Choroid plexus epithelial cell (primary cell): ENCODE measurements at regions not wholly inside any gene's neighbourhood (a gene's known extent, or its start where the extent isn't known, plus 50 kb on each side); places are given as distances from the start of the nearest gene placed in this dataset.

Experiments
- DNase-seq: peaks from one replicate; pipeline ENCODE4 v3.0.0-alpha.2; 2010; ENCODE audit warnings: low read depth
- H3K4me3 ChIP-seq: 2 replicates; pipeline ENCODE4 v1.5.1; 2011; ENCODE audit warnings: low read depth, mild to moderate bottlenecking, control low read depth, low read length, moderate library complexity
- TF ChIP-seq, protein P1 (sequence below): conservative IDR thresholded peaks from 2 replicates; pipeline ENCODE4 v1.5.1; 2011; ENCODE audit warnings: low read depth, mild to moderate bottlenecking, control low read depth, inconsistent platforms, low read length, moderate library complexity

DNA sequence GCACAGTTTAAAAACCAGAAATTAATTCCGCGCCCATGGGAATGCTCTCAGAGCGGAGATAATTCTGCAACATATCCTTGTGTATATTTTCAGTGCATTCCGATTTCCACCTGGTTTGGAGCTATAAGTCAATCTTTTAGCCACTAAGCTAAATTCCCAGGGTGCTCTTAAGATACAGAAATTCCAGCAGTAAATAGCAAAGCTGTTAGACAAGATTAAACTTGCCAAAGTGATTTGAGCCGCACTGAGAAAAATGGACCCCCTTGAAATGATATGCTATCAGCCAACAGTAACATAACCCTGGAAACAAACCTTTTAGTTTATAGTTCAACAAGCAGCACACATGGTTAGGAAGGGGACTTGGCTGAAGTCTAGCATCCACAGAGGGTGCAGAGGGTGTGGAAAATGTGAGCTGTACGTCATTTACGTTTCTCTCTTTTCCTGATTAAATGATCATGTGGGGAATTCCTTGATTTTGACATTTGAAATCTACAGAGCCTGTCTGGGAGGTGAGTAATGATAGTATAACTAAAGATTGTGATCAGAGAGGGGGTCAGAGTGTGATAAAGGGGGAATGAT lies 99.8 kb upstream of the COPS8 start:
- TF ChIP-seq, protein P1, sequence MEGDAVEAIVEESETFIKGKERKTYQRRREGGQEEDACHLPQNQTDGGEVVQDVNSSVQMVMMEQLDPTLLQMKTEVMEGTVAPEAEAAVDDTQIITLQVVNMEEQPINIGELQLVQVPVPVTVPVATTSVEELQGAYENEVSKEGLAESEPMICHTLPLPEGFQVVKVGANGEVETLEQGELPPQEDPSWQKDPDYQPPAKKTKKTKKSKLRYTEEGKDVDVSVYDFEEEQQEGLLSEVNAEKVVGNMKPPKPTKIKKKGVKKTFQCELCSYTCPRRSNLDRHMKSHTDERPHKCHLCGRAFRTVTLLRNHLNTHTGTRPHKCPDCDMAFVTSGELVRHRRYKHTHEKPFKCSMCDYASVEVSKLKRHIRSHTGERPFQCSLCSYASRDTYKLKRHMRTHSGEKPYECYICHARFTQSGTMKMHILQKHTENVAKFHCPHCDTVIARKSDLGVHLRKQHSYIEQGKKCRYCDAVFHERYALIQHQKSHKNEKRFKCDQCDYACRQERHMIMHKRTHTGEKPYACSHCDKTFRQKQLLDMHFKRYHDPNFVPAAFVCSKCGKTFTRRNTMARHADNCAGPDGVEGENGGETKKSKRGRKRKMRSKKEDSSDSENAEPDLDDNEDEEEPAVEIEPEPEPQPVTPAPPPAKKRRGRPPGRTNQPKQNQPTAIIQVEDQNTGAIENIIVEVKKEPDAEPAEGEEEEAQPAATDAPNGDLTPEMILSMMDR = no peak
- H3K4me3 ChIP-seq = no peak overlapping the region
- DNase-seq = peak; percentile 5

DNA sequence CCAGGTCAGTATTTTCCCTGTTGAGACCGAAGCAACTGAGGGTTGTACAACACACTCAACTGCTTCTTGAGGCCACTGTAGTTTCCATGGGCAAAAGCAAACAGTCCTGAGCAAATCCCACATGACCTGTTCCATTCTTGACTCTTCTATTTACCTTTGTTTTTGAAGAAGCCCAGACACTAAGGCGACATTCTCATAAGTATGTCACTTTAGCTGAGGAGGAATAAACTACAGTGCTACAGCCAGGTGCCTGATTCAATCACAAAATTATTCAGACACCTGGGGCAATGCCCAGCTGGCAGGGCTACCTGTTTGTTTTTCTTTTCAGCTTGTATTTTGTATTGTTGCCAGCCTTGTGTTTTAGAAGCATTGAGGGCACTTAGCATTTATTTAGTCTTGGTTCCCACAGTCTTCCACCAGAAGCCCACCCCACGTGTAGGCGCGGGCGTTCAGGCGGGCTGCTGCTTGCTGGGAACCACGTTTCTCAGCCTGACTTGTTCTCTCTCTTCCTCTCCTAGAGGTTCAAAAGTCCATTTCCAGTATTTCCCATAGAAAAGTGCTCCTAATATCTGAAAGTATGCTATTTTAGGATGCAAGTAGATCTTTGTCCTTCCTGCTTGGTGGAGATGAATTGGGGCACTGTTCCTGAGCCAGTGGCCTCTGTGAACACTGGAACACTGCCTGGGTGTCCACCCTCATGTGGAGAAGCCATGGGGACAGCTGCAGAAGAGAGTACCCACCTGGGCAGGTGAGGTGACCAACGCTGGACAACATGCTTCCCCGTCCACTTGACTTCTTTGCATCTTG lies 99.0 kb upstream of the COPS8 start:
- TF ChIP-seq, protein P1 = no peak
- DNase-seq = no peak
- no peak overlapping the region for H3K4me3 ChIP-seq

DNA sequence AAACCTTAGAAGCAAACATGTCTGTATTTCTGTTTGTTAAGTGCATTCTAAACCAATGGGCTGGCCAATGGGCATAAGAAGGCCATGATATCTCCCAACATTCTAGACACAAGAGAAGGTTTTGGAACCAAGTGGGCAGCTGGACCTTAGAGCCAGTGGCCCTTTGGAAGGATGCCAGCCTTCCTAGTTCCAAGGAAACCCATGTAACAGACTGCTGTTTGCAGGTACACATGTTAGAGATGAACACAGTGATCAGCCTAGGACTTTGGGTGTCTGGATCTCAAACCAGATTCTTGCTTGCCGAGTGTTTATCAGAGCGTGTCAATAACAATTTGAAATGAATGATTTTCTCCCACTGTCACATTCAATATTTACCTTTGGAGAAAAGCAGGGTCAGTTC lies 97.5 kb upstream of the COPS8 start:
- no peak for DNase-seq
- no peak overlapping the region for H3K4me3 ChIP-seq
- TF ChIP-seq, protein P1 = no peak

DNA sequence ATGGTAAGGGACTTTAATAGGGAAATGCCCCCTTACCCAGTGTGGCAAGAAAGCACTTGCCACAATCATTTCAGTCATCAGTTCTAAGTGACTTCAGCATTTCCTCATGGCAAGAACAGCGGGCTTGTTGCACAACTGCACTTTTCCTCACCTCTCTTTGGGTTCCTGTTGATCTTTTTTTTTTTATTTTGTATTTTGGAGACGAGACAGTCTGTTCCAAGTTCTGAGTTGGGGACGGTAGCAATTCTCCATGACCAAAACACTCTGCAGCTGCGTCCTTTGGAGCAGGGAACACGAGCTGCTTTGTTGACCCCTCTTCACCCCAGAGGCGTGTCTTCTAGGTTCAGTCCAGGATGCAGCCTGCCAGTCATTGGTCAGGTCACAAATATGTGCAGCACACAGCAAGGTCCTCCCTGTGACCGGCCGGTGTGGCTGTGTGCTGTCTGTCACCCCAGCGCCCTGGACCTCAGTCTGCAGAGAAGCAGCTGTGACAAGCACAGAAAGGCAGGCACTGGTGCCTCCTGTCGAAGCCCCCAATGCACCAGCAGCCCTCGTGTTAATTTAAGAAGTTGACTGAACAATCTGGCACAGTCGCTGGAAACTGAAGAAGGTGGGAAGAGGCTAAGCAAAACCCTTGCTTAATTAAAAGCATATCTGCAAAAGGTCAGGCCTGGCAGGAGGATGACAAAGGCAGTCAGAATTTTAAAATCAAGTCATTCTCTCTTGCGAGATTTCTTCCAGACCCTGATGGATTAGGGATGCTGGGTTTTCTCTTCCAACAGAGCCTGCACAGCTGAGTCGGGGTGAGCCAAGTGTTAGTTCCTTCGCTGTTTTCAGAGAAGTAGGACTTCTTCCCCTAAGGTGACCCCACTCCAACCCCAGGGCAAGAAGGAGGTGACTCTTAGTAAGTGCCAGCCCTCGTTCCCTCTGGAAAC lies 96.7 kb upstream of the COPS8 start:
- TF ChIP-seq, protein P1 = no peak
- no peak overlapping the region for H3K4me3 ChIP-seq
- DNase-seq = peak; percentile 51

DNA sequence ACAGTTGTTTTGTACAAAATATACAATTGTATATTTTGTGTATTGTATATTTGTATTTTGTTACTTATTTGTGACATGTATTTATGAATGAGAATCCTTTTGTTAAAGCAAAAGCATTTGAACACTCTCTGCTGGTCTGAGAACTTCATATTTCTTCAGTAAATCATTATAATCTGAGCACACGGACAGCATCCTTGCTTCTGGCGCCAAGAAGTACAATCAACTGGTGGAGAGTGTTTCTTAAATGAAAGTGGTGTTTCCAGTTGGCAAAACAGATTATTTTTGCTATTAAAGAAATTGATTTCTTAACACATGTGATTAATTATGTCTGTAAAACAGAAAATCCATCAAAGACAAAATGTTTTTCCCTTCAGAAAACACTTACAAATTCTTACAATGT lies 95.1 kb upstream of the COPS8 start:
- no peak overlapping the region for H3K4me3 ChIP-seq
- TF ChIP-seq, protein P1 = no peak
- no peak for DNase-seq

DNA sequence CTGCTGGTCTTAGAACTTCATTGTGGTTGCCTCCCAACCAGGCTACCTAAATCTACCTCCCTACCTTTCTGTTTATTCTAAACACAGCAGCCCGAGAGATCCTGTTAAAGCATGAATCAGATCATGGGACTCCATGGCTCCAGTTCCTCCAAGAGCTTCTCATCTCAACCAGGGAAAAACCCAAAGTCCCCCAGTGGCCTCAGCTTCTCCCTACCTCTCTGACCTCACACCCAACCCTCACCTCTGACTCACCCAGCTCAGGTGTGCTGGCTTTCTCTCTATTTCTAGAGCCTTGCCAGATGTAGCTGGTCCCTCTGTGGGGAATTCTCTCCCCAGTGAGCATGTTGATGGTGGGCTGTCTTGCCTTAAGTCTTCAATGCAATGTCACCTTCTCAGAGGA lies 93.8 kb upstream of the COPS8 start:
- TF ChIP-seq, protein P1 = no peak

More for the DNA sequence above, 93.8 kb upstream of the COPS8 start:
- no peak for DNase-seq
- no peak overlapping the region for H3K4me3 ChIP-seq
